HL-60/S4 treated with retinoic acid at 250 ng/mL for 4 days and 3 days (cell line): ENCODE measurements at regions not wholly inside any gene's neighbourhood (a gene's known extent, or its start where the extent isn't known, plus 50 kb on each side); places are given as distances from the start of the nearest gene placed in this dataset.

Experiments
- in situ Hi-C: fragments of 300-500 bp; cut with MboI; formaldehyde crosslinking; loops from 2 replicates; pipeline ENCODE4 v1.7.0; 2022; ENCODE audit warnings: low sequenced_read_pairs

- in situ Hi-C loops = no loop called here
These were observed 106.5 kb downstream of the CDH26 start for GRCh38 chr20:60064554-60065196.

GRCh38 chr20:60065741-60066437 is 107.7 kb downstream of the CDH26 start:
- in situ Hi-C loops = no loop called here

GRCh38 chr20:60066438-60066823 is 108.2 kb downstream of the CDH26 start:
- in situ Hi-C loops = no loop called here

- in situ Hi-C loops = no loop called here
These were observed 110.3 kb downstream of the CDH26 start for GRCh38 chr20:60068509-60068908.

GRCh38 chr20:60069656-60070055 is 111.4 kb downstream of the CDH26 start:
- in situ Hi-C loops = no loop called here

- in situ Hi-C loops = no loop called here
These were observed 112.6 kb downstream of the CDH26 start for GRCh38 chr20:60070791-60071190.

- in situ Hi-C loops = no loop called here
These were observed 113.7 kb downstream of the CDH26 start for GRCh38 chr20:60071965-60072364.

- in situ Hi-C loops = no loop called here
These were observed 114.9 kb downstream of the CDH26 start for GRCh38 chr20:60073086-60073485.

GRCh38 chr20:60073504-60073903 is 115.3 kb downstream of the CDH26 start:
- in situ Hi-C loops = no loop called here

GRCh38 chr20:60074276-60074675 is 116.1 kb downstream of the CDH26 start:
- in situ Hi-C loops = no loop called here

- in situ Hi-C loops = no loop called here
These were observed 120.4 kb downstream of the CDH26 start for GRCh38 chr20:60078351-60079250.

GRCh38 chr20:60080401-60080800 is 122.2 kb downstream of the CDH26 start:
- in situ Hi-C loops = no loop called here

GRCh38 chr20:60085551-60086132 is 127.4 kb downstream of the CDH26 start:
- in situ Hi-C loops = no loop called here

GRCh38 chr20:60086821-60087562 is 128.8 kb downstream of the CDH26 start:
- in situ Hi-C loops = no loop called here

- in situ Hi-C loops = no loop called here
These were observed 129.4 kb downstream of the CDH26 start for GRCh38 chr20:60087563-60088105.

GRCh38 chr20:60088236-60088635 is 130.0 kb downstream of the CDH26 start:
- in situ Hi-C loops = no loop called here

- in situ Hi-C loops = no loop called here
These were observed 132.4 kb downstream of the CDH26 start for GRCh38 chr20:60090631-60091030.

- in situ Hi-C loops = no loop called here
These were observed 133.1 kb downstream of the CDH26 start for GRCh38 chr20:60091305-60091704.

GRCh38 chr20:60091861-60092260 is 133.6 kb downstream of the CDH26 start:
- in situ Hi-C loops = no loop called here

- in situ Hi-C loops = no loop called here
These were observed 134.5 kb downstream of the CDH26 start for GRCh38 chr20:60092729-60093128.
